Naive thymus-derived CD8-positive, alpha-beta T cell (primary cell): ENCODE measurements at regions not wholly inside any gene's neighbourhood (a gene's known extent, or its start where the extent isn't known, plus 50 kb on each side); places are given as distances from the start of the nearest gene placed in this dataset.

ENCODE experiments used
- ATAC-seq, 2 donors: fragments of 150-1000 bp; cut with Tn5 transposase in 1 of 2; sonication (Bioruptor Pico), chemical (Tn5 transposase) in 1 of 2; 1 replicate in 1 of 2; 2 replicates in 1 of 2; pipeline ENCODE4 v1.10.0; 2021; ENCODE audit warnings: mild to moderate bottlenecking in 2 of 2, moderate library complexity in 2 of 2
- POLR2A ChIA-PET: fragments of 350-600 bp; sonication (Branson Sonifier 250); formaldehyde crosslinking; loops from one replicate; lab custom pipeline; 2021; ENCODE audit warnings: antibody characterized with exemption; lab: Charles Lee
- DNase-seq, 10 donors: peaks; one replicate each; pipeline versions ENCODE4 v3.0.0 to v3.0.0-alpha.2; 2020 to 2022
- H3K27ac Mint-ChIP-seq, 10 donors: one replicate each; pipeline ENCODE4 v1.8.0; 2020 to 2022; ENCODE audit warnings: mild to moderate bottlenecking in 10 of 10, mixed read lengths in 10 of 10, moderate library complexity in 4 of 10, inconsistent platforms in 1 of 10
- H3K27me3 Mint-ChIP-seq, 5 donors: one replicate each; pipeline ENCODE4 v1.8.0; 2021 to 2022; ENCODE audit warnings: mixed read lengths in 5 of 5
- H3K36me3 Mint-ChIP-seq, 3 donors: one replicate each; pipeline ENCODE4 v1.8.0; 2020 to 2022; ENCODE audit warnings: mixed read lengths in 3 of 3, mild to moderate bottlenecking in 2 of 3, inconsistent platforms in 1 of 3
- H3K4me1 Mint-ChIP-seq, 4 donors: one replicate each; pipeline ENCODE4 v1.8.0; 2021 to 2022; ENCODE audit warnings: mixed read lengths in 4 of 4
- H3K4me3 Mint-ChIP-seq, 10 donors: one replicate each; pipeline ENCODE4 v1.8.0; 2020 to 2022; ENCODE audit warnings: mild to moderate bottlenecking in 10 of 10, mixed read lengths in 10 of 10, moderate library complexity in 6 of 10, inconsistent platforms in 1 of 10
- H3K9me3 Mint-ChIP-seq, 9 donors: one replicate each; pipeline ENCODE4 v1.8.0; 2020 to 2022; ENCODE audit warnings: mixed read lengths in 9 of 9, mild to moderate bottlenecking in 3 of 9, inconsistent platforms in 1 of 9, moderate library complexity in 1 of 9

DNA sequence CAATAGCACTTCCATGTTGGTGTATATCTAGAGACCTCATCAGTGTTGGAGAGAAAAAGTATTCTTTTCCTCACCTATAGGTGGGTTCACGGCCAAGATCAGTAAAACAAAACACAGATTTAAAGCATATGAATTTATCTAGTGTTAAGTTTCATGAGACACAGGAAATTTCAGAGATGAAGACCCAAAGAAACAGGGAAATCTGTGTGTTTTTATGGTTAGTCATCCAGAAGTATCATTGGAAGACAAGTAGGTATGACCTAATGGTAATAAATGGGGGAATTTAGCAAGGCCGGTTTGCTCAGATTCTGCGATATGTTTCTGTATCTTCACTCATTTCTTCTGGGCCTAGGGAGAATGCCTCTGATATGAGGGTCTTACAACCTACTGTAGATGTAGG is 419.6 kb upstream of the MARCKS start:
- no peak for ATAC-seq
- Mint-ChIP-seq H3K9me3 (peaks cover 0 to 2% (median 0%) of the 10 kb centered on the region in 9 donors), H3K27ac (no peak overlapping the region), H3K4me1 (no peaks in the 10 kb centered on the region), H3K27me3 (peaks cover 0 to 9% (median 0%) of the 10 kb centered on the region in 5 donors), H3K36me3 (no peaks in the 10 kb centered on the region), H3K4me3 (no peak overlapping the region)
- DNase-seq: no peak
- POLR2A ChIA-PET: no interaction called here

DNA sequence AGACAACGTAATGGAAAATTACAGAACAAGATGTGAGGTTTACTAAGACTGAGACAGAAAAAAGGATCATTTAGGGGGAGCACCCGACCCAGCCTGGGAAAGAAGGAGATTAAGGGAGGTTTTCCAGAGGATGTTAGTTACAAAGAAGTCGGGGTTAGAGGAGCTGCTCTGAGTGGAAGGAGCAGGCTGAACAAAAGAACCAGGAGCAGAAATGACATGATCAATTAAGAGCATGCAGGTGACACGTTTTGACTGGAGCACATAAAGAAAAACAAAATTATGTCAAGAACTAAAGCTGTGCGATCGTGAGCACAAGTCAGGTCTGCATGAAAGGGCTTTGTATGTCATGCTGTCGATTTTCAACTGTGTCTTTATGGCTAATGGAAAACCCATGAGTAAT is 417.3 kb upstream of the MARCKS start:
- ATAC-seq (no peak), DNase-seq (no peak)
- Mint-ChIP-seq H3K9me3 (peaks cover 0 to 4% (median 0%) of the 10 kb centered on the region in 9 donors), H3K27me3 (peaks cover 0 to 9% (median 0%) of the 10 kb centered on the region in 5 donors), H3K4me1 (no peaks in the 10 kb centered on the region), H3K27ac (no peak overlapping the region), H3K36me3 (no peaks in the 10 kb centered on the region), H3K4me3 (no peak overlapping the region)
- POLR2A ChIA-PET: no interaction called here

- Mint-ChIP-seq H3K4me1 (no peaks in the 10 kb centered on the region), H3K27ac (no peak overlapping the region), H3K9me3 (peaks cover 0 to 7% (median 0%) of the 10 kb centered on the region in 9 donors), H3K36me3 (no peaks in the 10 kb centered on the region), H3K27me3 (peaks cover 0 to 4% (median 0%) of the 10 kb centered on the region in 5 donors), H3K4me3 (no peak overlapping the region)
- DNase-seq (no peak), ATAC-seq (no peak)
- POLR2A ChIA-PET: no interaction called here
These were observed 415.1 kb upstream of the MARCKS start for GRCh38 chr6:113442040-113442439.

DNA sequence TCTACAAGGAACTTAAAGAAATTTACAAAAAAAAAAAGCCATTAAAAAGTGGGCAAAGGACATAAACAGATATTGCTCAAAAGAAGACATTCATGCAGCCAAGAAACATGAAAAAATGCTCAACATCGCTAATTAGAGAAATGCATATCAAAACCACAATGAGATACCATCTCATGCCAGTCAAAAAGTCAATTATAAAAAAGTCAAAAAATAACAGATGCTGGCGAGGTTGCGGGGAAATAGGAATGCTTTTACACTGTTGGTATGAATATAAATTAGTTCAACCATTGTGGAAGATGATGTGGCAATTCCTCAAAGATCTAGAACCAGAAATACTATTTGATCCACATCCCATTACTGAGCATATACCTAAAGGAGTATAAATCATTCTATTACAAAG is 411.9 kb upstream of the MARCKS start:
- no peak overlapping the region for H3K27ac Mint-ChIP-seq
- ATAC-seq: no peak

GRCh38 chr6:113447088-113447831 is 409.9 kb upstream of the MARCKS start:
- ATAC-seq: no peak
- DNase-seq: no peak
- Mint-ChIP-seq H3K36me3 (no peaks in the 10 kb centered on the region), H3K4me1 (no peaks in the 10 kb centered on the region), H3K27me3 (no peaks in the 10 kb centered on the region), H3K9me3 (peaks cover 0 to 7% (median 0%) of the 10 kb centered on the region in 9 donors), H3K27ac (no peak overlapping the region), H3K4me3 (no peak overlapping the region)
- POLR2A ChIA-PET: no interaction called here

More for the DNA sequence above, 411.9 kb upstream of the MARCKS start:
- Mint-ChIP-seq H3K36me3 (no peaks in the 10 kb centered on the region), H3K27me3 (peaks cover 0 to 3% (median 0%) of the 10 kb centered on the region in 5 donors), H3K4me3 (no peak overlapping the region), H3K9me3 (peaks cover 0 to 7% (median 0%) of the 10 kb centered on the region in 9 donors), H3K4me1 (no peaks in the 10 kb centered on the region)
- POLR2A ChIA-PET: no interaction called here
- DNase-seq: no peak

- no peaks in the 10 kb centered on the region for H3K4me1 Mint-ChIP-seq
- no peak overlapping the region for H3K27ac Mint-ChIP-seq
- H3K36me3 Mint-ChIP-seq: no peaks in the 10 kb centered on the region
- ATAC-seq (no peak), DNase-seq (no peak)
- H3K9me3 Mint-ChIP-seq: peaks cover 0 to 7% (median 0%) of the 10 kb centered on the region in 9 donors
- POLR2A ChIA-PET: no interaction called here
- H3K4me3 Mint-ChIP-seq: no peak overlapping the region
- H3K27me3 Mint-ChIP-seq: peaks cover 0 to 5% (median 1%) of the 10 kb centered on the region in 5 donors
These were observed 408.1 kb upstream of the MARCKS start for GRCh38 chr6:113449051-113449450.

DNA sequence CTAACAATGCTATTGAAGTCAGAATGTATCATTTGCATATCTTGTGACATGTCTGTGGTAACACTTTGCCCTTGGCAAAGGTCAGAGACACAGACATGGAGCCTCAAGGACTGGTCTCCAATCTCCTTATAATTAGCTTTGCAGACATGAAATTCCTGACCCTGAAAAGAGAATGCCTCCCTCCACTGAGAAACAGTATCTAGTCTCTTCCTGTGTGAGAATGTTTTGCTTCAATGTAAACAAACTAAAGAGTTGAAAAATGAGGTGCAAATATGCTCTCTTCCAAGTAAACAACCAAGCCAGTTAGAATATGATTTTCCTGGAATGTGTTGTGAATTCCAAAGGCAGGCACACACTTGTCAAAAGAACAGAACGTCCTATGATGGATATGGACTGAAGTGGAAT is 407.1 kb upstream of the MARCKS start:
- no peak overlapping the region for H3K27ac Mint-ChIP-seq
- peaks cover 0 to 4% (median 0%) of the 10 kb centered on the region in 9 donors for H3K9me3 Mint-ChIP-seq
- ATAC-seq (no peak), DNase-seq (no peak)
- no peak overlapping the region for H3K4me3 Mint-ChIP-seq
- POLR2A ChIA-PET: no interaction called here
- H3K36me3 Mint-ChIP-seq: no peaks in the 10 kb centered on the region
- H3K27me3 Mint-ChIP-seq: peaks cover 0 to 7% (median 1%) of the 10 kb centered on the region in 5 donors
- no peaks in the 10 kb centered on the region for H3K4me1 Mint-ChIP-seq

- DNase-seq (no peak), ATAC-seq (no peak)
- H3K27me3 Mint-ChIP-seq: peaks cover 0 to 7% (median 1%) of the 10 kb centered on the region in 5 donors
- peaks cover 0 to 2% (median 0%) of the 10 kb centered on the region in 9 donors for H3K9me3 Mint-ChIP-seq
- no peak overlapping the region for H3K4me3 Mint-ChIP-seq
- no peaks in the 10 kb centered on the region for H3K36me3 Mint-ChIP-seq
- H3K4me1 Mint-ChIP-seq: no peaks in the 10 kb centered on the region
- POLR2A ChIA-PET: no interaction called here
- H3K27ac Mint-ChIP-seq: no peak overlapping the region
These were observed 406.1 kb upstream of the MARCKS start for GRCh38 chr6:113451049-113451448.

DNA sequence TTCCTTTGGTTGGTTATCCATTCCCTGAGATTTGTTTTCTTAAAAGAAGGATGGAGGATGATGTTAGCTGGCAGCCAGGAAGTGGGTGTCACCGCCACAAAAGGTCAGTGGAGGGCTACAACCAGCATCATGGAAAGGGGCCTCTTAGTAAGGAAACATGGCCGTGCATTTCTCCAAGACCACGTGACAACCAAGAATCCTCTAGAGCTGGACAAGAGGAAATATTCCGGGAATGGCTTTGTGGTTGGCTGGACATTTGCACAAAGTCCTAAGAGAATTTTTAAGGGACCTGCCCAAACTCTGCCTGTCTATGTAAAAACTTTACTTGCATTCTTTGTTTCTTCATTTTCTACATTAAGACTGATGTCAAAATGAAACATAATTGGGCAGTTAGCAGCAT is 399.9 kb upstream of the MARCKS start:
- Mint-ChIP-seq H3K4me3 (no peak overlapping the region), H3K27me3 (peaks cover 0 to 12% (median 2%) of the 10 kb centered on the region in 5 donors), H3K27ac (peak overlapping the region in 1 of 10 donors; percentile 15), H3K36me3 (no peaks in the 10 kb centered on the region), H3K9me3 (peaks cover 0 to 2% (median 0%) of the 10 kb centered on the region in 9 donors), H3K4me1 (no peaks in the 10 kb centered on the region)
- POLR2A ChIA-PET: no interaction called here
- DNase-seq (no peak), ATAC-seq (no peak)

DNA sequence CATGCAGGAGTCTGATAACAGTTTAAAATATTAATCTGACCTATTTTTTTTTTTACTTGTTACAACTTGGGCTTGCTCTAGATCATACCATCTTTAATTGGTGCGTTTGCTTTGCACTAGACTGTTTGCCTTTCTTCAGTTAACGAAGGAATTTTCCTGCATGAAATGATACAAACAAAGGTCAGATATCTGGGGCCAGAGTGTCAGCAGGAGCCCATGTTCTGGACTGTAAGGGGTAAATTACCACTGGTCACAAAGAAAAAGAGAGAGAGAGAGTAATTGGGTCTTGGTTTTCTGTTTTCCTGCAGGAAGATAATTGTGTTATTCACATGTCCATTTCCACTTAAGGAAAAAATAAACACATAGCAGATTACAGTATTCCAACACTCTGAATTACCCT is 399.4 kb upstream of the MARCKS start:
- POLR2A ChIA-PET: no interaction called here
- DNase-seq (no peak), ATAC-seq (no peak)
- Mint-ChIP-seq H3K9me3 (peaks cover 0 to 2% (median 0%) of the 10 kb centered on the region in 9 donors), H3K4me1 (no peaks in the 10 kb centered on the region), H3K36me3 (no peaks in the 10 kb centered on the region), H3K27ac (no peak overlapping the region), H3K27me3 (peaks cover 0 to 16% (median 3%) of the 10 kb centered on the region in 5 donors), H3K4me3 (no peak overlapping the region)

DNA sequence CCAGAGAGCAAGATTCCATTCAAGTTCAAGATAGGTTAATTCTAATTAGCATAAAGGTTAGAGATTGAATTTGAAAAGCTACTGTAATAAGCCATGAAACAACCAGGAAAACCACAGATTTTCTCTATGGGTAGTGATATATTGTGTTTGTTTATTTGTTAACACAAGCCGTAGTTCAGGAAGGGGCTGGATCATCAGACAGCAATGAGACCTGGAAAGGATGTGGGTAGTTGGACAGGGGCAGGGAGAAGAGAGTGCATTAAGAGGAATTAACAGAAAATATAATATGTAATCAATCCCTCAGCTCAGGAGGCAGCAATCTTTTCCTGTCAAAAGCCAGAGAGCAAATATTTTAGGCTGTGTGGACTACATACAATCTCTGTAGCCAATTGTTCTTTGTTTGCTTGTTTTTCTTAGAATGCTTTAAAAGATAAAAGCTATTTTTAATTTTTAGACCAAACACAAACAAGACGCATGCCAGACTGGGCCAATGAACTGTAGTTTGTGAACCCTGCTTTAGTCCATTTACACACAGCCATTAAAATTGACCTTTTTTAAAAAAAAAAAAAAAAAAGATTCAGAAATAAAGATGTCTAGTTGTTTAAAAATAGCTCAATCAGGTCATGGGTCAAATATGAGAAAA is 398.7 kb upstream of the MARCKS start:
- H3K4me3 Mint-ChIP-seq: no peak overlapping the region
- no peaks in the 10 kb centered on the region for H3K36me3 Mint-ChIP-seq
- no peak for ATAC-seq
- no peak for DNase-seq
- H3K9me3 Mint-ChIP-seq: peaks cover 0 to 2% (median 0%) of the 10 kb centered on the region in 9 donors
- POLR2A ChIA-PET: no interaction called here
- H3K4me1 Mint-ChIP-seq: no peaks in the 10 kb centered on the region
- H3K27me3 Mint-ChIP-seq: peaks cover 0 to 16% (median 3%) of the 10 kb centered on the region in 5 donors
- H3K27ac Mint-ChIP-seq: no peak overlapping the region

DNA sequence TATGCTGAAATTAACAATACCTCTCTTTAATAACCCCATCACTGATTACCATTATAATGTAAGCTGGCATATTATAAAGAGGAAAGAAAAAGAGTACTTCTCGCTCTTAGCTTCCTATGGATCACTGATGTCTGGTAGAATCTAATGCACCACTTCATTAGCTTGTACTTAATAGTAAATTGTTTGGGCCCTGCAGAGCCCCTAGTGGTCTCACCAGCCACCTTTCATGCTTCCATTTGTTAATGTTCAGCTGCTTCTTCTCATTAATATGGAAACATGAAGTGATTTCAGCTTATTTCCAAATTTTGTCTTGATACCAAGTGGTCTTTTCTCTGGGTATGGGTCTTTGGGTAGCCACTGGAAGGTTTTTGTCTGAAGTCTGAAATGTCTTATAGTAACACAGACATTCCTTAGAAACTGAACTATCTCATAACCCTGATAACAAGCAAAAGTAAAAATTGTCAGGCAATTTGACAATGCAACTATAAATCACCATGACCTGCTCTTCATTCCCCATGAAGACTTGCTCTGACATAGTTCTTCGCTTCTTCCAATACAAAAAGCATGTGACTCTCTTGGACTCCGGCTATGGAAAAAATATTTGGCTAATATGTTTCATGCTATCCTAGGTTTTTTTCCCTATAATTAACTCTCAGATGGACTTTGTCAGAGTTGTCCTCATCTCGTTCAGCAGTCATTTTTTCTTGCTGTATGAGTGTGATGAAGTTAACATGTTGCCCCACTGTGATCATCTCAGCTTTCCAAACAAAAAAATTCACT is 395.8 kb upstream of the MARCKS start:
- POLR2A ChIA-PET: no interaction called here
- no peak for ATAC-seq
- H3K4me3 Mint-ChIP-seq: no peak overlapping the region
- no peaks in the 10 kb centered on the region for H3K36me3 Mint-ChIP-seq
- no peak for DNase-seq
- peaks cover 0 to 6% (median 0%) of the 10 kb centered on the region in 9 donors for H3K9me3 Mint-ChIP-seq
- H3K27ac Mint-ChIP-seq: no peak overlapping the region
- peaks cover 0 to 9% (median 2%) of the 10 kb centered on the region in 5 donors for H3K27me3 Mint-ChIP-seq
- no peaks in the 10 kb centered on the region for H3K4me1 Mint-ChIP-seq

DNA sequence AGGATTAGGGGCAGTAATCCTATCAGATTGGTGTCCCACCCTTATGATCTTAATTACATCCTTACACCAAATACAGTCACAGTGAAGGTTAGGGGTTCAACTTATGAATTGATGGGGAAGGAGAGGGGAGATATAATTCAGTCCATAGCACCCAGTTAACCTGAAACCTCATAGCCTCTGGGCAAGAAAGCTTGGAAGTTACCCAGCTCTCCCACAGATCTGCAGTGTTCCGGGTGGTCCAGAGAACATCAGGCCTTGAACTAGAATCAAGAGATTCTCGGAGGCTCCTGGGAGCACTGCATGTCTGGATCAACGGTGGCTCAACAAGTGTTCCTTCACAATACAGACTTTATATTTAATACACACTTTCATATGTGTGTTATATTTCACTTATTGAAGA is 392.6 kb upstream of the MARCKS start:
- ATAC-seq: no peak
- no peak for DNase-seq
- H3K4me3 Mint-ChIP-seq: no peak overlapping the region
- no peaks in the 10 kb centered on the region for H3K36me3 Mint-ChIP-seq
- H3K9me3 Mint-ChIP-seq: peaks cover 0 to 4% (median 0%) of the 10 kb centered on the region in 9 donors
- POLR2A ChIA-PET: no interaction called here
- no peak overlapping the region for H3K27ac Mint-ChIP-seq
- H3K27me3 Mint-ChIP-seq: peaks cover 0 to 6% (median 2%) of the 10 kb centered on the region in 5 donors
- H3K4me1 Mint-ChIP-seq: no peaks in the 10 kb centered on the region
